HepG2 (cell line): ENCODE measurements at regions not wholly inside any gene's neighbourhood (a gene's known extent, or its start where the extent isn't known, plus 50 kb on each side); places are given as distances from the start of the nearest gene placed in this dataset.

Experiments
- IRF2 ChIP-seq: IDR thresholded peaks from 2 replicates; pipeline ENCODE4 v1.6.1; 2018; ENCODE audit warnings: missing genetic modification reagents, missing compliant biosample characterization
- NFE2 ChIP-seq: sonication (generic); formaldehyde crosslinking; IDR thresholded peaks from 2 replicates; pipeline ENCODE4 v1.4.0; 2020; ENCODE audit warnings: missing genetic modification reagents
- NFRKB ChIP-seq: fragments of 450-650 bp; IDR thresholded peaks from 2 replicates; pipeline ENCODE4 v1.6.1; 2017
- RNF2 ChIP-seq: fragments of 450-650 bp; conservative IDR thresholded peaks from 2 replicates; pipeline ENCODE4 v1.6.1; 2016; ENCODE audit warnings: low read depth
- ZNF282 ChIP-seq: fragments of 450-650 bp; IDR thresholded peaks from 2 replicates; pipeline ENCODE4 v1.6.1; 2018; ENCODE audit not compliant: partially characterized antibody
- ZNF30 ChIP-seq: sonication (generic); formaldehyde crosslinking; IDR thresholded peaks from 2 replicates; pipeline ENCODE4 v1.5.0; 2020; ENCODE audit warnings: mild to moderate bottlenecking, missing genetic modification reagents
- ZNF331 ChIP-seq: sonication (generic); formaldehyde crosslinking; IDR thresholded peaks from 2 replicates; pipeline ENCODE4 v1.4.0; 2020; ENCODE audit warnings: missing genetic modification reagents
- TF ChIP-seq, protein P1 (sequence below): sonication (generic); formaldehyde crosslinking; IDR thresholded peaks from 2 replicates; pipeline ENCODE4 v1.5.0; 2020; ENCODE audit warnings: mild to moderate bottlenecking, missing genetic modification reagents

DNA sequence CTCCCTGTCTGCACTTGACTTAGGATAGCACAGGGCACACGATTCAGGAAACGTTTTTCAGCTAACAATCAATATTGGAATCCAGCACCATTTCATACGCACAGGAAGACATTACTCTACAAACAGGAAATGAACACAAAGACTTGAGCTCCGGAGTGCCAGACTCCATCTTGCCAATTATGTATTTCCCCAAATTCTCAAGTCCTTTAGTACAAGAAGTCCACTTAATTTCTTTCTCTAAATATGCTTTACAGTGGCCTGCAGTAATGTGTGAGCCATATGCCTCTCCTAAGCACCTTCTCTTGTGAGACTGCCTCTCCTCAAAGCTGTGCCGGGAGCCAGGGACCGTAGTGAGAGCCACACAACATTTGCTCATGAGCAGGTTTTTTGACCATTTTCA is 168.2 kb downstream of the THBS2 start:
- TF ChIP-seq, protein P1, sequence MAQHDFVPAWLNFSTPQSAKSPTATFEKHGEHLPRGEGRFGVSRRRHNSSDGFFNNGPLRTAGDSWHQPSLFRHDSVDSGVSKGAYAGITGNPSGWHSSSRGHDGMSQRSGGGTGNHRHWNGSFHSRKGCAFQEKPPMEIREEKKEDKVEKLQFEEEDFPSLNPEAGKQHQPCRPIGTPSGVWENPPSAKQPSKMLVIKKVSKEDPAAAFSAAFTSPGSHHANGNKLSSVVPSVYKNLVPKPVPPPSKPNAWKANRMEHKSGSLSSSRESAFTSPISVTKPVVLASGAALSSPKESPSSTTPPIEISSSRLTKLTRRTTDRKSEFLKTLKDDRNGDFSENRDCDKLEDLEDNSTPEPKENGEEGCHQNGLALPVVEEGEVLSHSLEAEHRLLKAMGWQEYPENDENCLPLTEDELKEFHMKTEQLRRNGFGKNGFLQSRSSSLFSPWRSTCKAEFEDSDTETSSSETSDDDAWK (CRISPR knock-in tag): no peak
- no peak for TF ChIP-seq NFRKB
- no peak for TF ChIP-seq RNF2
- TF ChIP-seq ZNF282: no peak
- TF ChIP-seq NFE2: no peak
- no peak for TF ChIP-seq ZNF331 (CRISPR knock-in tag)
- TF ChIP-seq ZNF30 (CRISPR knock-in tag): no peak
- TF ChIP-seq IRF2 (CRISPR knock-in tag): no peak
